GM21529 (cell line): ENCODE measurements at regions not wholly inside any gene's neighbourhood (a gene's known extent, or its start where the extent isn't known, plus 50 kb on each side); places are given as distances from the start of the nearest gene placed in this dataset.
A peak's percentile ranks its signal among the peaks of the same experiment; 100 is the strongest.
"Not testable (repeated sequence)": the region's sequence is repeated elsewhere in the genome, so short reads cannot be mapped to it uniquely, and the experiment has no call there.

Experiments
- ATAC-seq: cut with Tn5 transposase; IDR thresholded peaks from one replicate; pipeline ENCODE4 v1.9.1; 2021; ENCODE audit not compliant: unreplicated experiment

DNA sequence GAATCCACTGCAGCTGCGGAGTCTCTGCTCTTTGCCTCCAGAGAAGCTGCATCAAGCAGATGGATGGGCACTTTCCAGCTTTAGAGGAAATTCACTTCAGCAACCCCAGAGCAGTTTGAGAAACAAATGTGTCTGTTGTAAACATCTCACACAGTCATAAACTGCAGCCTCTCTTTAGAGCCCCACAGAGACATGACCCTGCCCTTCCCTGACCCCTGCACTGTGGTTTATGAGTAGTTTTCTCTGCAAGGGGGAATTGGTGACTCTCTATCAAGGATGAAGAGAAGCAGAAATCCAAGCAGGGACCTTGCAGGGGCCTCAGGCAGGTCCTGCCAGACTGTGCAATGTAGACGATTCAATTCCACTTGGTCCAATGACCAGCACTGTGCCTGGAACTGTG lies 160.2 kb downstream of the SH2D4B start:
- ATAC-seq = no peak

DNA sequence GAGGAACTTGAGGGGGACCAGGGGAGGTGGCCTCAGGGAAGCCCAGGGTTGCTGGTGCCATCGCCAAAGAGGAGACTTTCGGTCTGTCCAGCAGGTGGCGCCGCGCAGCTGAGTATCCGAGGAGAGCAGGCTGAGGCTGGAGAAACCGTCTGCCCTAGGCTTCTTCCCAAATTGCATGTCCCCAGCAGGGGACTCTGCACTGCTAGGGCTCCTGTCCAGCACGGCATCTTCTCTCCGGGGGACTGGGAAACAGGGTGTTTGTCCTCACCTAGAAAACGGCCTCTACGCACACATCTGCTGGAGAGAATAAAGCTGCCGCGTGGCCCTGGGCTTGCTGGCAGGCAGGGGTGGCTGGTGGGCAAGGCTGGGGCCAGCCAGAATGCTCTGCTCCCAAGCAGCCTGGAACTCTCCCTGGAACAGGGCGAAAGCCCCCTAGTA lies 161.9 kb downstream of the SH2D4B start:
- ATAC-seq = peak; percentile 96

DNA sequence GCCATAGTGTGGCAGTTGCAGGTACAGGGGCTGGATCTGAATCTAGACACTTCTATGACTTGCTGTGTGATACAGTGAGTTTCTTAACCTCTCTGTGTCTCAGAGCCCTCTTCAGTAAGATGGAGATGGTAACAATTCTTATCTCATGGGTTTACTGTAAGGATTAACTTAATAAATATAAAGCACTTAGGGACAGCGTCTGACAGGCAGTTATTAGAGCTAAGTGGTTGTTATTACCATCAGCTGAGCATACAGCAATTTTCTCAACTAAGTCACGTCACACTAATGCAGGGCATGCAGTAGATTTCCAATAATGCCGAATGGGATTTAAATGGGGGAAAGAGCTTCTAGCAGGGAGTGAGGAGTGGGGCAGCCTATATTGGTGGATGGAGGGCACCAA lies 162.6 kb downstream of the SH2D4B start:
- ATAC-seq = no peak

DNA sequence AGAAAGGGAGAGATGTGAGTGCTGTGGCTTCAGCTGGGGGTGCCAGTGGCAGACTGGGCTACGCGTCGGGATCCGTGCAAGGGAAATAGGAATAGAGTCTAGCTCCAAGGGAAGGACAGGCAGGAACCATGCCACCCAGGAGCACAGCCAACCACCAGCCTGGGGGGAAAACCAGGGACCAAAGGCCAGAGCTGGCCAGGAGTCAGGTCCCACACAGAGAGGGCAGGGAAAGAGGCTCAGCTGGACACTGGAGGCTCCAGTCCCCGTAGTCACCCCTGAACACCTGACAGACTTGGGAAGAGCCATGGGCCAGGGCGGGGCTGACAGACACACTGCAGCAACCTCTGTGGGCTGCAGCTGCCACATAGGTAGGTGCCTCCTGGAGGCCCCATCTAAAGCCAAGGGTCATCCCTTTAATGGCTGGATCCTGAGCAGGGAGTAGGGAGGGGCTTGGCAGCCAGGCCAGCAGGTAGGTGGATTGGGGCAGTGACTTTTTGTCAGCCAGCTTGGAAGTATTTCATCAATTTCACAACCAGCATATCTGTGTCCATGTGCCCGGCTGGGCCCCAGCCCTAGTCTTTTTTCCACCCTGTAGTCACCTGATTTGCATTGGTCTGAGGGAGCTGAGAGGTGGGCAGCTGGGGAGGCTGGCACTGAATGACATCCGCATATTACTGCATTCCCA lies 163.2 kb downstream of the SH2D4B start:
- ATAC-seq = no peak

- ATAC-seq = no peak
These were observed 164.0 kb downstream of the SH2D4B start for GRCh38 chr10:80701706-80702105.

DNA sequence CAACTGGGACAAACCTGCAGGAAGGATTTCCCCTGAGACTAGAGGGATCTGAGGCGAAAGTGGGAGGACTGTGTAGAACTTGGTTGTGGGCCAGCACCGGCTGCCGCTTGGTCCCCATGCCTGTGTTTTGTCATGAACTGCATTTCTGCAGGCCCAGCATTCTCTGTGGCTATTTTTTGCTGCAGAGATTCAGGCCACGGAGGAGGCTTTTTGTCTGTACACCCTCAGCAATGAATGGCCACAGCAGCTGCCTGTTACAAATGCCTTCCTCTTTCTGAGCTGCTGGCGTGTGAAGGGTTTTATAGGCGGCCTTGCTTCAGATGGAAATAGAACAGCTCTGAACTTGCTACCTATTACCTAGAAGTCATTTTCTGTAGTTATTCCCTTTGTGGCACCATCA lies 164.4 kb downstream of the SH2D4B start:
- no peak for ATAC-seq

DNA sequence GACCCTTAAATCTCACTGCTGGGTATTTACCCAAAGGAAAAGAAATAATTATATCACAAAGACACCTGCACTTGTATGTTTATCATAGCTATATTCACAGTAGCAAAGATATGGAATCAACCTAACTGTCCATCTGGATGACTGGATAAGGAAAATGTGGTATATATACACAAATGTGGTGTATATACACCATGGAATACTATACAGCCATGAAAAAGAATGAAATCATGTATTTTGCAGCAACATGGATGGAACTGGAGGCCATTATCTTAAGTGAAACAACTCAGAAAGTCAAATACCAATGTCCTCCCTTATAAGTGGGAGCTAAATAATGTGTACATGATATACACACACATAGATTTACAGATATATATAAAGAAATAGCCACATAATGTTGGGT lies 168.2 kb downstream of the SH2D4B start:
- no peak for ATAC-seq

GRCh38 chr10:80708185-80708584 lies 170.5 kb downstream of the SH2D4B start:
- ATAC-seq = no peak

DNA sequence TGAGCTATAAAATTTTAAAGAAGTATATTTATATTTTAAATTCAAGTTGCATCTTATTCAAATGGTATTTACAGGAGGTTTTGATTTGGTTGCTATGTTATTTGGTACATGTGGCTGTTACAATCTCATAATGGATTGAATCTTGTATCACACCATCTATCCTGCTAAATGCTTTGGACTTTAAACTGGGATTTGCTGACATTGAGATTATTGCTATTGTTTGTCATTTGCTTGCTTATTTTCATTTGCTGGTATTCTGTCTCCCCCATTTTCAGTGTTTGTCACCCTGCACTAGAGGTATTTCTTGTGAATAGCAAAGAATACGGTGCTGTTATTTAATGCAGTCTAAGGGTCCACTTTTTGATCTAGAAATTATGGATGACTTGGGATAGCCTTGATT lies 171.1 kb downstream of the SH2D4B start:
- ATAC-seq = no peak

- ATAC-seq = no peak
These were observed 172.2 kb downstream of the SH2D4B start for GRCh38 chr10:80709866-80710265.

GRCh38 chr10:80713398-80713928 lies 175.8 kb downstream of the SH2D4B start:
- ATAC-seq = no peak

- no peak for ATAC-seq
These were observed 176.9 kb downstream of the SH2D4B start for GRCh38 chr10:80714566-80714965.

DNA sequence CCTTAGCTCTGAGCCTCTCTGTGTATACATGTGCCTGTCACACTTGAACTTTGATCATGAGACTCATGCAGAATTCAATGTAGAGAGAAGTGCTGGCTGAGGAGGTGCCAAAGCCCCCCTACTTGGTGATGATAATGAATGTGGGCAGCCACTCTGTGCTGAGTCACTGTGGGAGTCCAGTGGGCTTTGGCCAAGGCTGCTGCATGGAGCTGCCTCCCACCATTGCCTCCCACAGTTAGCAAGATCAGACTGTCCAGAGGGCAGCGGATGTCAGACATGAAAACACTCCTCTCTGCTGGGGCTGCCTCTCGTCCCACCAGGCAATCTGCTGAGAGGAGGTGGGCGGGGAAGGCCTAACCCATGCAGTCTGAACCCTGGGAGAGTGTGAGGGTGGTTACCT lies 180.3 kb downstream of the SH2D4B start:
- no peak for ATAC-seq

DNA sequence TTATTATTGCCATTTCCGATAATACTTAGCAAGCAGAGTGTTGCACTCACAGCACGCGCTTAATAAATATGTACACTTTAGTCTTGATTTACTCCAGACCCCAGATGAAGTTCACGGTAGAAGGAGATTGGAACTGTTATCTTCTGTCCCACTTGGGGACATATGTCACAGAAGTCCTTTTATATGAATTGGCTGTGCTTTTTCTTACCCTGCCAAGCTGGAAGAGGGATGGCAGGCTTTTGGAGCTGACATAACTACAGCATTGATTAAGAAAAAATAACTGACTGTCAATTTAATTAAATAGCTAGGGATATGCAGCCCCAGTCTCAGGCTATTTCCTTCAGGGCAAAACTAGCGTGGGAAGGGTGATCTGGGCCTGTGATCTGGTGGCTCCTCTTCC lies 182.2 kb downstream of the SH2D4B start:
- ATAC-seq = no peak

GRCh38 chr10:80720549-80720948 lies 182.8 kb downstream of the SH2D4B start:
- no peak for ATAC-seq

DNA sequence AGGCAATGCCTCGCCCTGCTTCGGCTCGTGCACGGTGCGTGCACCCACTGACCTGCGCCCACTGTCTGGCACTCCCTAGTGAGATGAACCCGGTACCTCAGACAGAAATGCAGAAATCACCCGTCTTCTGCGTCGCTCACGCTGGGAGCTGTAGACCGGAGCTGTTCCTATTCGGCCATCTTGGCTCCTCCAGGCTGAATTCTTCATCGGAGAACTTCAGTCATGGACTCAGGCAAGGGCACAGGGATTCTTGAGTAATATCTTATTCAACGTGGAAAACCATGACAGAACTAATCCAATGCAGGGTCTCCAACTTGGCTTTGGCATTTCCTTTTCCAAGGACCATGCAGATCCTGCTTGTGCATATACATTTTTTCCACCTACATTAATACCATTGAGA lies 190.7 kb downstream of the SH2D4B start:
- ATAC-seq = not testable (repeated sequence)

GRCh38 chr10:80729896-80730295 lies 192.2 kb downstream of the SH2D4B start:
- ATAC-seq = no peak

- no peak for ATAC-seq
These were observed 192.8 kb downstream of the SH2D4B start for GRCh38 chr10:80730522-80730921.

DNA sequence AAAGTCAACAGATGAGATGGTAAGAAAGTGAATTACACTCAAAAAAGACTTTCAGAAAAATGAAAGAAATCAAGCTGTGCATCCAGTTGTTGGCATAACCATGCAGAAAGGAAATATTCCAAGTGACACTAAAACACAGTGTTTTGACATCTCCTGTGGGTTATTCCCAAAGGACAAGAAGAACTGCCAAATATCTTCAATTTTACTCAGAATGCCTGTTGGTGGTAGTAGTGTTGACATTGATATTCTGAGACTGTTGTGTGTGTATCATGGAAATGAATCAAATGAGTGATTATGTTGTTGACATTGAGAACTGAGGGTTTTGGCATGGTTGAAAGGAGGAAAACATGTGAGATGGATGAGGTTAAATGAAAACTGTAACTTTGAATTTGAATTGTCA lies 196.9 kb downstream of the SH2D4B start:
- no peak for ATAC-seq

DNA sequence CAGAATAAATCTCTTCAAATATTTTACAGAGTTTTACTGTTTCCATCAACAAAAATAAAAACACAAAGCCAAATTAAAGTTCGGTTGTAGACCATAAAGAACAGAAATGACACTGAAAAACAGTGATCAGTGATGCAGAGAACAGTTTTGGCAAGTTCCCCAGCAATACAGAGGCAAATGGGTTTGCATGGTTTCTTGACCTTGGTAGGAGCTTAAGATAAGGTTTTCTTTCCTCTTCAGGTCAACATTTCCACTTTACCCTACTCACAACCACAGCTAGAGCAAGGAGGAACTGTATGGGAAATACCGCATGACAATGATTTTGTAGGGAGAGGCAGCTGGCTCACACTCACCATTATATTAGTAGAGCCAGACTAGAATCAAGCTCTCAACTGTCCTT lies 199.5 kb downstream of the SH2D4B start:
- ATAC-seq = no peak

- no peak for ATAC-seq
These were observed 201.6 kb downstream of the SH2D4B start for GRCh38 chr10:80739328-80739727.

- ATAC-seq = no peak
These were observed 202.4 kb downstream of the SH2D4B start for GRCh38 chr10:80739963-80740715.
